ENCODE measurements at regions not wholly inside any gene's neighbourhood (a gene's known extent, or its start where the extent isn't known, plus 50 kb on each side); places are given as distances from the start of the nearest gene placed in this dataset.

- Histone ChIP-seq H3K27me3 (ENCODE audit: control insufficient read depth, insufficient read depth, low read length) (no peaks in the 10 kb centered on the region), H3K36me3 (ENCODE audit: control insufficient read depth, insufficient read depth, low read length) (no peaks in the 10 kb centered on the region), H3K27ac (ENCODE audit: low read depth, low read length) (no peak overlapping the region), H3K4me1 (ENCODE audit: control insufficient read depth, insufficient read depth, low read length) (peaks cover 12% of the 10 kb centered on the region), H3K9me3 (ENCODE audit: control insufficient read depth, insufficient read depth, low read length) (no peaks in the 10 kb centered on the region), H3K4me3 (ENCODE audit: low read depth, low read length) (no peak overlapping the region)
- no peak for DNase-seq (ENCODE audit: low read depth in 4 of 6, low spot score in 6 of 6)
- no CpG with 5 or more reads among the region's 1 CpG for WGBS (ENCODE audit: insufficient coverage)
These were observed 105.2 kb upstream of the YWHAQ start for GRCh38 chr2:9736021-9736420.

DNA sequence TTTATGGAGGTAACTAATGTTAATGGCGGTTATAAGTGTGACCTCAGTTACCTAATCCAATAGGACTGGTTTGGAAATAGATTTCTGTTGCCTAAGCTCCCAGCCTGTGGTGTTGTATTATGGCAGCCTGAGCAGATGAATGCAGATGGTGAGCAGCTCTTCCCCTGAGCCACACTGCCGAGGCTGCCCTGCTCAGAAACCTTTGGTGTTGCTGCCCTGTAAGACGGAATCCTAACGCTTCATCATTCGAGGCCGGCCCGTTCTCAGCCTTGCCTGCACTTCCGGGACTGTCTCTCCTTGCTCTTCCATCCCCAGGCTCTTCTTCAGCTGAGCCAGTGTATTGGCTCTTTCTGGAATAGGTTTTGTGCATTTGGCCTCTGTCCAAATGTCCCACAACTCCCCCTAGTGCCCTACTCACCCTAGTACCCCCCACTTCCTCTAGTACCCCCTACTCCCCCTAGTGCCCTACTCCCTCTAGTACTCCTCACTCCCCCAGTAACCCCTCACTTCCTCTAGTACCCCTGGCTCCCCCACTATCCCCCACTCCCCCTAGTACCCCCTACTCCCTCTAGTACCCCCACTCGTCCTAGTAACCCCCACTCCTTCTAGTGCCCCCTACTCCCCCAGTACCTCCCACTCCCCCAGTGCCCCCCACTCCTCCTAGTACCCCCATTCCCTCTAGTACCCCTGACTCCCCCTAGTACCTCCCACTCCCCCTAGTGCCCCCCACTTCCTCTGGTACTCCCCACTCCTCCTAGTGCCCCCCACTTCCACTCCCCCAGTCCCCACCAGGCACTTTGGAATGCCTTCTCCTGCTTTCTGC, 106.0 kb upstream of the TAF1B start:
- WGBS (ENCODE audit: insufficient coverage), result 62% methylated on average over 2 of the region's 9 CpGs
- H3K27ac ChIP-seq (ENCODE audit: low read depth, low read length), result no peak overlapping the region
- no peaks in the 10 kb centered on the region for H3K27me3 ChIP-seq (ENCODE audit: control insufficient read depth, insufficient read depth, low read length)

DNA sequence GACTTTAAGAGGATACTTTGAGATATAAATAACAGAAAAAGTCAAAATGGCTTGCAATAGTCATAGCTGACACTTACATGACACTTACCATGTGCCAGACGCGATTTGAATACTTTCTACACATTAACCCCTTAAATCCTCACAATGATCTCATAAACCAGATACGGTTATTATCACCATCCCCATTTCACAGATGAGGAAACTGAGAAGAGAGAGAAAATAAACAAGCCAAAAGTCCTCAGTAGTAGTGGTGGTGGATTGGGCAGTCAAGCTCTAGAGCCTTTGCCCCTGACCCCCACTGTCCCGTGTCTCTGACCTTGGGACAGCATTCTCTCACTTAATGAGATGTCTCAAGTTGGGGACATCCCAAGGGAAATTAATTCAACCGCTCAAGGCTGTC, 105.2 kb upstream of the TAF1B start:
- H3K4me1 ChIP-seq (ENCODE audit: control insufficient read depth, insufficient read depth, low read length), result peaks cover 12% of the 10 kb centered on the region
- H3K4me3 ChIP-seq (ENCODE audit: low read depth, low read length), result no peak overlapping the region
- no peaks in the 10 kb centered on the region for H3K9me3 ChIP-seq (ENCODE audit: control insufficient read depth, insufficient read depth, low read length)
- H3K36me3 ChIP-seq (ENCODE audit: control insufficient read depth, insufficient read depth, low read length), result no peaks in the 10 kb centered on the region
- DNase-seq (ENCODE audit: low read depth in 4 of 6, low spot score in 6 of 6), result no peak
- 76% methylated on average over 2 of the region's 5 CpGs for WGBS (ENCODE audit: insufficient coverage)
- no peaks in the 10 kb centered on the region for H3K27me3 ChIP-seq (ENCODE audit: control insufficient read depth, insufficient read depth, low read length)
- H3K27ac ChIP-seq (ENCODE audit: low read depth, low read length), result no peak overlapping the region

More for the DNA sequence above, 106.0 kb upstream of the TAF1B start:
- H3K4me3 ChIP-seq (ENCODE audit: low read depth, low read length), result no peak overlapping the region
- H3K4me1 ChIP-seq (ENCODE audit: control insufficient read depth, insufficient read depth, low read length), result peaks cover 12% of the 10 kb centered on the region
- DNase-seq (ENCODE audit: low read depth in 4 of 6, low spot score in 6 of 6), result no peak
- H3K9me3 ChIP-seq (ENCODE audit: control insufficient read depth, insufficient read depth, low read length), result no peaks in the 10 kb centered on the region
- no peaks in the 10 kb centered on the region for H3K36me3 ChIP-seq (ENCODE audit: control insufficient read depth, insufficient read depth, low read length)

- WGBS (ENCODE audit: insufficient coverage), result 55% methylated on average over 19 of the region's 23 CpGs
- Histone ChIP-seq H3K27ac (ENCODE audit: low read depth, low read length) (peak overlapping the region; percentile 41), H3K4me3 (ENCODE audit: low read depth, low read length) (peak overlapping the region; percentile 29), H3K36me3 (ENCODE audit: control insufficient read depth, insufficient read depth, low read length) (no peaks in the 10 kb centered on the region), H3K9me3 (ENCODE audit: control insufficient read depth, insufficient read depth, low read length) (no peaks in the 10 kb centered on the region), H3K4me1 (ENCODE audit: control insufficient read depth, insufficient read depth, low read length) (peaks cover 12% of the 10 kb centered on the region), H3K27me3 (ENCODE audit: control insufficient read depth, insufficient read depth, low read length) (no peaks in the 10 kb centered on the region)
- DNase-seq (ENCODE audit: low read depth in 4 of 6, low spot score in 6 of 6), result peak in 1 of 6 donors; percentile 24
These were observed 104.5 kb upstream of the TAF1B start for GRCh38 chr2:9738535-9739496.

DNA sequence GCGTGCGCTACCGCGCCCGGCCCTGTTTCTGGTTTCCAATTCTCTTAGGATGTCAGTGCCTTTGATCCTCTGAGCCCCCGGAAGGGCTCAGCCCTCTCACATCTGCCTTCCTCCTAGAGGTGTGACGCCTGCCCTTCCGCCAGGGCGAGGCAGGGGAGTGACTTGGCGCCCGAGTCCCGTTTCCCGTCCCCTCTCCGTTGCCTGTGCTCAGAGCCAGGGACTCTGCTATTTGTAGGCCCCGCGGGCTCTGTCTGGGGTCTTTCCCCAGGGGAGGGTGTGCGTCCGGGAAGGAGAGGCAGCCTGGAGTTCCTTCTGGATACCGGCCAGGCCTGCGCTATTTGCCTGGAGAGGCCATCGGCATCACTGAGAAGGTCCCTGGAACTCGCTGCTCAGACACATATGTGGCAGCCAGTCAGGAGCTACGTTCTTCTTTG, 103.7 kb upstream of the TAF1B start:
- 53% methylated on average over 23 of the region's 23 CpGs for WGBS (ENCODE audit: insufficient coverage)
- H3K36me3 ChIP-seq (ENCODE audit: control insufficient read depth, insufficient read depth, low read length), result no peaks in the 10 kb centered on the region
- peak in 1 of 6 donors; percentile 39 for DNase-seq (ENCODE audit: low read depth in 4 of 6, low spot score in 6 of 6)
- no peaks in the 10 kb centered on the region for H3K27me3 ChIP-seq (ENCODE audit: control insufficient read depth, insufficient read depth, low read length)
- peaks cover 12% of the 10 kb centered on the region for H3K4me1 ChIP-seq (ENCODE audit: control insufficient read depth, insufficient read depth, low read length)
- H3K27ac ChIP-seq (ENCODE audit: low read depth, low read length), result peak overlapping the region; percentile 41
- H3K4me3 ChIP-seq (ENCODE audit: low read depth, low read length), result peak overlapping the region; percentile 29
- no peaks in the 10 kb centered on the region for H3K9me3 ChIP-seq (ENCODE audit: control insufficient read depth, insufficient read depth, low read length)

DNA sequence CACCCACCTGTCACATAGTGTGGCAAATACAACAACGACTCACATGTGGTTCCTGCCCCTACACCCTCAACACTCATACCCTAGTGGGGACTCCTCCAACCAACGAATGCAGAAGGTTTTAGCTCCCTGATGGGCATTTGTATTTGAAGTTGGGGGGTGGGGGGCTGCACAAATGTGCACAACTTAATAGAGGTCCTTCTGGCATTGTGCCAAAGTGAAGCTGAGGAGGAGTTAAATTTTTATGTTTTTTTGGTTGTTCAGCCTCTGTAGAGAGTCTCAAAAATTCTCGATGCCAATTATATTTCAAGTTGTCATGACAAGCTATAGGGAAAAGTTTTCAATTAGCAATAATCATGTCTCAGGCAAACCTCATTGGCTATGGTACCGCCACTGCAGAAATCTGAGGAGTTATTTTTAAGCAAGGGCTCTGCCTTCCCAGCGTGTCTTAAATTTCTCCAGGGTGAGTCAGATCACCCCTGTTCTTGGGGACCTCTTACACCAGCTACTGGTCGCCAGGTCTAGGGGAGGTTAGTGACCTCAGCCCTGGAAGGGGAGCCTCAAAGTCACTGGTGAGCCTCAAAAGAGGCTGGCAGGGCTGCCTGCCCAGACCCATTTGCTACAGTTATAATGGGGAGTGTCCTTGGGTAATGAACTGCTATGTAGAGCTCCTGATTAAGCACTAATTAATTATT, 102.7 kb upstream of the TAF1B start:
- Histone ChIP-seq H3K9me3 (ENCODE audit: control insufficient read depth, insufficient read depth, low read length) (no peaks in the 10 kb centered on the region), H3K4me1 (ENCODE audit: control insufficient read depth, insufficient read depth, low read length) (peaks cover 12% of the 10 kb centered on the region)
- WGBS (ENCODE audit: insufficient coverage), result 85% methylated on average over 3 of the region's 6 CpGs

GRCh38 chr2:9741110-9741509, 102.2 kb upstream of the TAF1B start:
- Histone ChIP-seq H3K27ac (ENCODE audit: low read depth, low read length) (no peak overlapping the region), H3K4me3 (ENCODE audit: low read depth, low read length) (no peak overlapping the region), H3K27me3 (ENCODE audit: control insufficient read depth, insufficient read depth, low read length) (no peaks in the 10 kb centered on the region), H3K9me3 (ENCODE audit: control insufficient read depth, insufficient read depth, low read length) (no peaks in the 10 kb centered on the region), H3K4me1 (ENCODE audit: control insufficient read depth, insufficient read depth, low read length) (peaks cover 12% of the 10 kb centered on the region), H3K36me3 (ENCODE audit: control insufficient read depth, insufficient read depth, low read length) (no peaks in the 10 kb centered on the region)
- no peak for DNase-seq (ENCODE audit: low read depth in 4 of 6, low spot score in 6 of 6)
- WGBS (ENCODE audit: insufficient coverage), result 96% methylated on average over 6 of the region's 6 CpGs

More for the DNA sequence above, 102.7 kb upstream of the TAF1B start:
- DNase-seq (ENCODE audit: low read depth in 4 of 6, low spot score in 6 of 6), result no peak
- Histone ChIP-seq H3K4me3 (ENCODE audit: low read depth, low read length) (no peak overlapping the region), H3K27me3 (ENCODE audit: control insufficient read depth, insufficient read depth, low read length) (no peaks in the 10 kb centered on the region), H3K36me3 (ENCODE audit: control insufficient read depth, insufficient read depth, low read length) (no peaks in the 10 kb centered on the region), H3K27ac (ENCODE audit: low read depth, low read length) (no peak overlapping the region)

DNA sequence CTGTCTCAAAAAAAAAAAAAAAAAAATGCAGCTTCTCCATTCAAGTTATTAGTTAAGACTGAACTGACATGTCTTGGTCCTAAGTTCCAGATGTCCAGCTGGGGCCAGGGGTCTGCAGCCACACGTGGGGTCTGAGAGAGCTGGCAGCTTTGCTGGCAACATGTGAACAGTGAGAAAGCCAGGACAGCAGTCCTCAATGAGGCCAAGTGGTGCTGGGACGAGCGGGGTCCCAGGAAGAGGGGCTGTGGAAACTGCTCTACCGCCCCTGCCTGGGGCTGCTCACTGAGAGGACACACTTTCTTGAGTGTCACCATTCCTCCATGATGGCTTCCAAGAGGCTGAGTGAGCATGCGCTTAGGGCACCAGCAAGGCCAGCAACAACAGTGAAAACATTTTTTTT, 100.7 kb upstream of the TAF1B start:
- whole genome bisulfite sequencing (ENCODE audit: insufficient coverage), result 83% methylated on average over 5 of the region's 5 CpGs
- H3K27ac ChIP-seq (ENCODE audit: low read depth, low read length), result no peak overlapping the region
- no peak for DNase-seq (ENCODE audit: low read depth in 4 of 6, low spot score in 6 of 6)

GRCh38 chr2:9744256-9745004, 98.8 kb upstream of the TAF1B start:
- Histone ChIP-seq H3K4me3 (ENCODE audit: low read depth, low read length) (no peak overlapping the region), H3K4me1 (ENCODE audit: control insufficient read depth, insufficient read depth, low read length) (peaks cover 3% of the 10 kb centered on the region), H3K27me3 (ENCODE audit: control insufficient read depth, insufficient read depth, low read length) (no peaks in the 10 kb centered on the region), H3K36me3 (ENCODE audit: control insufficient read depth, insufficient read depth, low read length) (no peaks in the 10 kb centered on the region), H3K9me3 (ENCODE audit: control insufficient read depth, insufficient read depth, low read length) (no peaks in the 10 kb centered on the region), H3K27ac (ENCODE audit: low read depth, low read length) (no peak overlapping the region)
- 71% methylated on average over 6 of the region's 12 CpGs for WGBS (ENCODE audit: insufficient coverage)
- peak in 1 of 6 donors; percentile 20 for DNase-seq (ENCODE audit: low read depth in 4 of 6, low spot score in 6 of 6)

More for the DNA sequence above, 100.7 kb upstream of the TAF1B start:
- H3K9me3 ChIP-seq (ENCODE audit: control insufficient read depth, insufficient read depth, low read length), result no peaks in the 10 kb centered on the region
- H3K4me3 ChIP-seq (ENCODE audit: low read depth, low read length), result no peak overlapping the region
- H3K27me3 ChIP-seq (ENCODE audit: control insufficient read depth, insufficient read depth, low read length), result no peaks in the 10 kb centered on the region
- H3K36me3 ChIP-seq (ENCODE audit: control insufficient read depth, insufficient read depth, low read length), result no peaks in the 10 kb centered on the region
- peaks cover 12% of the 10 kb centered on the region for H3K4me1 ChIP-seq (ENCODE audit: control insufficient read depth, insufficient read depth, low read length)
